HG03097 (cell line): ENCODE measurements at regions not wholly inside any gene's neighbourhood (a gene's known extent, or its start where the extent isn't known, plus 50 kb on each side); places are given as distances from the start of the nearest gene placed in this dataset.

Experiments used
- ATAC-seq: cut with Tn5 transposase; IDR thresholded peaks from one replicate; pipeline ENCODE4 v1.9.1; 2021; ENCODE audit not compliant: unreplicated experiment, low FRiP score

- no peak for ATAC-seq
Observed at GRCh38 chr10:84991301-84991700, 662.9 kb downstream of the CCSER2 start.

DNA sequence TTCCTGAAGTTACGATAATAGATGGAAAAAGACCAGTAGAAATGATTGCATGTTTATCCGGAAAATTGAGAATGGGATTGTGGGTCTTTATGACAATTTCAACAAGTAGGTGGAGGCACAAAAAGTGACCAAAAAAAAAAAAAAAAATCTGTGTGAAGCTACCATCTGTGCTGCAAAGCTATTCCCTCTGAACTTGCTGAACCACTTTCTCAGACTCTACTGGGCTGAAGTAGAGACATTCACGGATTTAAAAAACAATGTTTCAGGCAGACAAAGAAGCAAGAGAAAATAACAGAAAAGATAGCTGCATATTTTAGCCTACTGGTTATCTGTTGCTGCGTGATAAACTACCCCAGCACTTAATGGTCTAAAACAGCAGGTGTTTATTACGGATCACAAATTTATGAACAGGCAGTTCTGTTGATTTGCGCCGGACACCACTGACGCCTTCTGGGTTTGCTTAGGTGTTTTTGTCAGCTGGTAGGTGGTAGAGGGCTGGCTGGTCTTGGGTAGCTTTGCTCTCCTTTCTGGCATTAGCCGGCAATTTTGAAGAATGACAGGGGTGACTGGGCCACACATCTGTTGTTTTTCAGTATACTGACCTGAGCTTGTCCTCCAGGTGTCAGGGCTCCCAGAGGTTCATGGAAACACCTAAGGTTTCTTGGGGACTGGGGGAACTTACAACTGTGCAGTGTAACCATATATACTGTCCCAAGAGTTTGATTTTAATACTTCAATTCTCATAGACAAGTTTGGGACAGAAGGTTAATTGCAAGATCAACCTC lies 665.1 kb downstream of the CCSER2 start:
- ATAC-seq: no peak

DNA sequence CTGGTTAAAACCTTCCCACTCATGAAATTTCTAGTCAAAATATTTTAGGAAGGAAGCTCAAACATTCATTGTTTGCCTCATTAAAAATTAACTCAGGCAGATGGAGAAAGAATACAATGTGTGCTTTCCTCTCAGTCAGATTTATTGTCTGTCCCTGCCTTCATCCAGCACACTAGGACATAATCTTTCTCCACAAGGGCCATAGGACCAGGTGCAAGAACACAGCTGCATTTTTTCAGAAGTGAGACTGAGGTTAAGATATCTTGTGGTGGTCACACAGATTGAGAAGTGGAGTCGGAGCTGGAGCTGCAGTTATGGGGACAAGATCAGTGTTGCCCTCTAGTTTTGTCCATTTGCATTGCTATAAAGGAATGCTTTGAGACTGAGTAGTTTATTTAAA lies 666.3 kb downstream of the CCSER2 start:
- no peak for ATAC-seq

GRCh38 chr10:84996580-84996979 lies 668.2 kb downstream of the CCSER2 start:
- ATAC-seq: no peak

DNA sequence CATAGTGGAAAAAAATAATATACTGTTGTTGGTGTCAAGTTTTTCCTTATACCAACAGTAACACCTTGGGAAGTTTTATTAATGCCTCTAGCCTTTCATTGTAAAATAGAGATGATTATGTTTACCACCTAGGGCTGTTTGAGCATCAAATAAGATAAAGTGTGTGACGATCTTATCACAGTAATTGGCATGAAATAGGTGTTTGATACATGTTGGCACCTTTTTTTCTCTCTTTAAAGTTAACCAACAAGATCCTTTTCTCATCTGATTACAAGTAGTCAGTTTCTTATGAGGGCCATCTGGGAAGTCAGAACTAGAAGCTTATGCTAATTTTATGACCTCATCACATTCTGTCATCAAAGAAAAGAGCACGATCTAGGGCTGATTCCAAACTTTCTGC lies 669.5 kb downstream of the CCSER2 start:
- no peak for ATAC-seq

GRCh38 chr10:84999929-85000328 lies 671.5 kb downstream of the CCSER2 start:
- no peak for ATAC-seq

DNA sequence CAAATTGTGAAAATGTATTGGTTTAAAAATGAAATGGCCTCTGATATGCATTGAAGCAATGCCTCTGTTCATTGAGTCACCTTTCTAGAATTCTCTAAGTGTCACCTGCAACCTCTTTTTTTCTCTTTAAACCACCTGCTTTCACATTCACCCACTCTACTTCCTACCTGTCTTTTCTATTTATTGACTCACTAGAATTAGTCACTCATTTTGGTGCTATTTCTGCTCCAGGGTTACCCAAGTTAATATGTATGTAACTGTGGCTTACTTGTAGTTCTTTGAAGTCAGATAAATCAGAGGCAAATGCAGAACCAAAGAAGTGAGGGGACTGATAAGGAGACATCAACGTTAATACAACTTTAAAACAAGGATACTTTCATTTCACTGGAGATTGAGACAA lies 674.7 kb downstream of the CCSER2 start:
- ATAC-seq: no peak

- no peak for ATAC-seq
Observed at GRCh38 chr10:85008488-85009184, 680.2 kb downstream of the CCSER2 start.

- ATAC-seq: no peak
Observed at GRCh38 chr10:85012305-85012704, 683.9 kb downstream of the CCSER2 start.

DNA sequence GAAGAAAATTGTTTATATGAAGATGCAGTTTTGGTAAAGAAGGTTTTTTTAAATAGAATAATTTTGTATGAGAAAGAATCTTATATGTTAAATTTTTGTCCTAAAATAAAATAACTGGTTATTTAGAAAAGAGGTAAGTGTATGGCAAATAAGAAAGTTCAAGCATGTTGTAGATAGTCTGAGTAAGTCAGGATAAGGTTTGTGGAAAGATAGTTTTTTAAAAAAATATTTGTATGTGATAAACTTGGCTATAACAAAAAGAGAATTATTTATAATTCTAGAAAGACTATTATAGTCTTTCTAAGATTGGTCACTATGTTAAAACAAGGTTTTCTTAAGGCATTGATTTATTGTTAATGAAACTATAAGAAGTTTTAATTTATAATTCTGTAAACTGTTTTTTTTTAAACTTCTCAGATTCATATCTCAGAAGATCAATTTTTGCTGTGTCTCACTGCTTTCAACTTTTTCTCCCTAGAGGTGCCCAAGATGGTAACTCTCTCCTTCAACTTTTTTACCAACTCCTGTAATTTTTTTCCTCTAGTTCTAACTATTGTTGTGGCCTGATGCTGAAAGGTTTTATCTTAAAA lies 698.6 kb downstream of the CCSER2 start:
- no peak for ATAC-seq

DNA sequence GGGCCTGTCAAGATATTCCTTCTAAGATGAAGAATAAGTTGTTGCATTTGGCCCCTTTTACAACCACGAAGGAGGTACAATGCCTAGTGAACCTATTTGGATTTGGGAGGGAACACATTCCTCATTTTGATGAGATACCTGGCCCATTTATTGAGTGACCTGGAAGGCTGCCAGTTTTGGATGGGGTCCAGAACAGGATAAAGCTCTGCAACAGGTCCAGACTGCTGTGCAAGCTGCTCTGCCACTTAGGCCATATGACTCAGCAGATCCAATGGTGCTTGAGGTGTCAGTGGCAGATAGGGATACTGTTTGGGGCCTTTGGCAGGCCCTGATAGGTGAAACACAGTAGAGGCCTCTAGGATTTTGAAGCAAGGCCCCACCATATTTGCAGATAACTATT lies 704.6 kb downstream of the CCSER2 start:
- ATAC-seq: no peak

DNA sequence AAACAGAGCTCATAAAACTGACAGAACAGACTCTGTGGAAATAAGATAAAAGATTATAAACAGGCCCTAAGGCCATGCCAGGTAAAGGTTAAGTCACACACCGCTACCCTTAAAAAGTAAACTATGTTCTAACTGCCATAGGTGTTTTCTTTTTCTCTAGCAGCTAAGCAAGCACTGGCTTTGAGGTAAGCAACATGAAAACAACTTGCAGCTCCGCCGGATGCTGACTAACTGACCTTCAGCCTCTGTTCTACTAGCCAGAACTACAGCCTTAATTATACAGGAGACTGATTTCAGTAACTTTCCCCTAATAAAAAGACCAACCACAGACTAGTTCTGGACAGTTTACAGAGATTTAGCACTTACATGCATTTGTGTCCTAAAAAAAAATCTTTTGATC lies 708.3 kb downstream of the CCSER2 start:
- ATAC-seq: no peak

DNA sequence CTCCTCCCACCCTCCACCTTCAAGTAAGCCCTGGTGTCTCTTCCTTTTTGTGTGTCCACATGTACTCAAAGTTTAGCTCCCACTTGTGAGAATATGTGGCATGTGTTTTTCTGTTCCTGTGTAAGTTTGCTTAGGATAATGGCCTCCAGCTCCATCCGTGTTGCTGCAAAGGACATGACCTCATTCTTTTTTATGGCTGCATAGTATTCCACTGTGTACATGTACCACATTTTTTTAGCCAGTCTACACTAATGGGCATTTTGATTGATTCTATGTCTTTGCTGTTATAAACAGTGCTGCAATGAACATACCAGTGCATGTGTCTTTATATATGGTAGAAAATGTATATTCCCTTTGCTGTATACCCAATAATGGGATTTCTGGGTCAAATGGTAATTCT lies 710.9 kb downstream of the CCSER2 start:
- no peak for ATAC-seq

- ATAC-seq: no peak
Observed at GRCh38 chr10:85043207-85043606, 714.8 kb downstream of the CCSER2 start.

DNA sequence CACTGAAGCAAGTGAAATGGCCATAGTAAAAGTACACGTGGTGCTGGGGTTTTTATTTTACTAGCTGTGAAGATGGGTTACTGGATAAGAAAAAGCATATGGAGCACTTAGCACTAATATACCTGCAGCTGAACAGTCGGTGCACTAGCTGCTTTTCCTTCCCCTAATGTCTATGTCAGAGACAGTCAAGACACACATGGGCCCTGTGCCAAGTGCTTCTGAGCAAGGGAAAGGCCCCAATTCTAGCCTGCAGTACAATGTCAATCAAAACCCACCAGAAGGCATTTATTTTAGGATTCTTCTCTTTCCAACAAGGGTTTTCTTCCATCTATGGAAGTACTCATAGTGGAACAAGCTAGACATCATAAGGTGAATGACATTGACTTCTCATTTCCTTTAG lies 716.7 kb downstream of the CCSER2 start:
- no peak for ATAC-seq

GRCh38 chr10:85047170-85047834 lies 718.9 kb downstream of the CCSER2 start:
- ATAC-seq: no peak

GRCh38 chr10:85047979-85048378 lies 719.6 kb downstream of the CCSER2 start:
- no peak for ATAC-seq

DNA sequence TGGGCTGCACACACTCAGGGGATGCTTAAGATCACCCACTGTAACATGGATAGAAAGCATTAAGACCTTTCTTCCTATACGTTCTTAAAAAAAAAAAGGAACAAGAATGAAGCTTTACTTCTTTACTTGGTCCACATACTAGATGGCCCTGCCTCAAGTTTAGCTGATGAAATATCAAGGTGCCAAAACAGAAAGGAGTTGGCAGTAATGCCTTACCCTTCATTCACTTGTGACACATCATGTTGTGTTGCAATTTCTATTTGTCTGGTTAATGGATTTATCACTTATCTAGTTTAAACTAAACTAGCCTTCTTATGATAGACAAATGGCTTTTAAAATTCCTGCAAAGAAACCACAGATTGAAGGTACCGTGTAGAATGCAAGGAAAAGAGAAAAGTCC lies 720.3 kb downstream of the CCSER2 start:
- ATAC-seq: no peak

GRCh38 chr10:85060944-85061343 lies 732.6 kb downstream of the CCSER2 start:
- ATAC-seq: no peak

DNA sequence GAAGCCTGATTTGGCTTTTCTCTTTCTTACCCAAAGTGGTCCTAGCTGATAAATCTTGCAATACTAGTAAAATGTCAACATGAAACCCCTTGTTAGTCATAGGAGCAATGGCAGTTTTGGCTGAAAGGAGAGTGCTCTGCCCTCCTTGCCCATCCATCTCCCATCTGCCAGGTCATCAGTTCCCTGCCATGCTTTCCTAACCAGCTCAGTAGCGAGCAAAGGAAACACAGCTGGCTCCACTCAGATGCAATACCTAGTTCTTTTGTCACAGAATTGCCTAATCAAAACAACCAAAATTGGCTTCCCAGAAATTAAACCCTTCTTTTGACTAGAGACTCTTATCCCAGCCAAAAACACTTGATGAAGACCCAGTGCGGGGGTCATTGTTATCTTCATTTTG lies 733.0 kb downstream of the CCSER2 start:
- no peak for ATAC-seq

GRCh38 chr10:85067955-85068354 lies 739.6 kb downstream of the CCSER2 start:
- no peak for ATAC-seq
